PC-9 (cell line): ENCODE measurements at regions not wholly inside any gene's neighbourhood (a gene's known extent, or its start where the extent isn't known, plus 50 kb on each side); places are given as distances from the start of the nearest gene placed in this dataset.
"Not testable (repeated sequence)": the region's sequence is repeated elsewhere in the genome, so short reads cannot be mapped to it uniquely, and the experiment has no call there.

Experiments
- BruUV-seq: library from RNA; stranded (reverse); fragments of 400-500 nt; replicated peaks from 2 replicates; lab custom pipeline; 2021; lab: Mats Ljungman, UMichigan
- CTCF ChIA-PET: fragments of 300-600 bp; sonication (Branson Sonifier 250); formaldehyde crosslinking; loops from one replicate; lab custom pipeline; 2022; ENCODE audit warnings: antibody characterized with exemption; lab: Charles Lee
- POLR2A ChIA-PET: fragments of 300-600 bp; sonication (Branson Sonifier 250); formaldehyde crosslinking; loops from one replicate; lab custom pipeline; 2022; ENCODE audit warnings: antibody characterized with exemption; ENCODE audit not compliant: unreplicated experiment; lab: Charles Lee
- DNase-seq, 2 experiments: peaks; one replicate each; pipeline versions ENCODE4 v3.0.0 to v3.0.0-alpha.2; 2015 to 2022; ENCODE audit warnings: mixed read lengths in 1 of 2
- H2AFZ ChIP-seq: fragments of 200-600 bp; sonication (generic); 2 replicates; pipeline ENCODE4 v1.8.1; 2017; ENCODE audit warnings: antibody characterized with exemption
- H3F3A ChIP-seq: fragments of 200-600 bp; sonication (generic); 2 replicates; pipeline ENCODE4 v1.8.1; 2017; ENCODE audit warnings: antibody characterized with exemption, mild to moderate bottlenecking, low read depth; ENCODE audit not compliant: insufficient read depth
- H3K27ac ChIP-seq: fragments of 200-600 bp; sonication (generic); 2 replicates; pipeline ENCODE4 v1.6.1; 2016; ENCODE audit warnings: mixed run types
- H3K27me3 ChIP-seq: fragments of 200-600 bp; sonication (generic); 2 replicates; pipeline ENCODE4 v1.6.1; 2016; ENCODE audit warnings: low read depth, mixed run types; ENCODE audit not compliant: insufficient read depth
- H3K36me3 ChIP-seq: fragments of 200-600 bp; sonication (generic); 2 replicates; pipeline ENCODE4 v1.6.1; 2016; ENCODE audit warnings: low read depth, mixed run types
- H3K4me1 ChIP-seq: fragments of 200-600 bp; sonication (generic); replicated peaks from 2 replicates; pipeline ENCODE4 v1.6.1; 2016; ENCODE audit warnings: mixed run types; ENCODE audit not compliant: insufficient read depth
- H3K4me2 ChIP-seq: fragments of 200-600 bp; sonication (generic); 2 replicates; pipeline ENCODE4 v1.6.1; 2017; ENCODE audit warnings: mixed run types
- H3K4me3 ChIP-seq: fragments of 200-600 bp; sonication (generic); 2 replicates; pipeline ENCODE4 v1.6.1; 2016; ENCODE audit warnings: mixed run types
- H3K79me2 ChIP-seq: fragments of 200-600 bp; sonication (generic); 2 replicates; pipeline ENCODE4 v1.6.1; 2017; ENCODE audit warnings: low read depth, mixed run types
- H3K9me2 ChIP-seq: fragments of 200-600 bp; sonication (generic); 2 replicates; pipeline ENCODE4 v1.8.1; 2017; ENCODE audit warnings: mild to moderate bottlenecking; ENCODE audit not compliant: insufficient read depth
- H3K9me3 ChIP-seq: fragments of 200-600 bp; sonication (generic); 2 replicates; pipeline ENCODE4 v1.8.1; 2016; ENCODE audit warnings: low read depth; ENCODE audit not compliant: insufficient read depth
- H4K20me1 ChIP-seq: fragments of 200-600 bp; sonication (generic); 2 replicates; pipeline ENCODE4 v1.8.1; 2017; ENCODE audit not compliant: insufficient read depth
- CTCF ChIP-seq: fragments of 200-600 bp; sonication (generic); conservative IDR thresholded peaks from 2 replicates; pipeline ENCODE4 v1.6.1; 2017; ENCODE audit warnings: mixed run types, antibody characterized with exemption, mild to moderate bottlenecking, moderate library complexity
- EZH2 ChIP-seq: fragments of 200-600 bp; sonication (generic); IDR thresholded peaks from 2 replicates; pipeline ENCODE4 v1.8.0; 2017; ENCODE audit warnings: antibody characterized with exemption, low read depth
- intact Hi-C: fragments of 100-400 bp; cut with micrococcal nuclease; formaldehyde crosslinking; loops from one replicate; pipeline ENCODE4 v1.10.0; 2022; ENCODE audit not compliant: unreplicated experiment

- no peak overlapping the region for H3K4me2 ChIP-seq
- BruUV-seq = no TSS peak
- no peak overlapping the region for H3K27ac ChIP-seq
- H3K27me3 ChIP-seq = no peaks in the 10 kb centered on the region
- TF ChIP-seq EZH2 = no peak
- peak; percentile 40; the same call in 1 of the 2 replicates for TF ChIP-seq CTCF
- H2AFZ ChIP-seq = no peak overlapping the region
- ChIA-PET CTCF (no interaction called here), POLR2A (interaction anchor here (0.5 kb wide), 1 partner anchor 579 kb away, joined by 3 read pairs; no protein-coding TSS in a partner anchor)
- H3K36me3 ChIP-seq = no peaks in the 10 kb centered on the region
- no peaks in the 10 kb centered on the region for H3F3A ChIP-seq
- H3K9me3 ChIP-seq = no peaks in the 10 kb centered on the region
- H3K79me2 ChIP-seq = no peaks in the 10 kb centered on the region
- H3K9me2 ChIP-seq = no peaks in the 10 kb centered on the region
- no peaks in the 10 kb centered on the region for H3K4me1 ChIP-seq
- H3K4me3 ChIP-seq = no peak overlapping the region
- H4K20me1 ChIP-seq = no peaks in the 10 kb centered on the region
- intact Hi-C loops = loop anchor here (1.0 to 5.0 kb wide), 2 partner anchors 480 to 757 kb away; no protein-coding TSS in a partner anchor
- DNase-seq = no peak
These were observed 165.1 kb upstream of the TTC29 start for GRCh38 chr4:147110473-147111367.

- H3K9me2 ChIP-seq, H3F3A ChIP-seq, H3K4me2 ChIP-seq, H3K79me2 ChIP-seq, CTCF ChIA-PET, H3K4me1 ChIP-seq, H3K27me3 ChIP-seq, H3K9me3 ChIP-seq, POLR2A ChIA-PET, BruUV-seq, H4K20me1 ChIP-seq, H3K36me3 ChIP-seq, H3K4me3 ChIP-seq, H3K27ac ChIP-seq, H2AFZ ChIP-seq: not testable (repeated sequence)
- intact Hi-C loops = loop anchor here (5.0 kb wide), 1 partner anchor 755 kb away; no protein-coding TSS in a partner anchor
- peak in 1 of 2 experiments; percentile 4 for DNase-seq
These were observed 166.5 kb upstream of the TTC29 start for GRCh38 chr4:147112196-147112595.

GRCh38 chr4:147117431-147117830 lies 171.8 kb upstream of the TTC29 start:
- Histone ChIP-seq H3K79me2 (no peaks in the 10 kb centered on the region), H2AFZ (no peak overlapping the region), H4K20me1 (no peaks in the 10 kb centered on the region), H3K4me3 (no peak overlapping the region), H3K27me3 (no peaks in the 10 kb centered on the region), H3K4me1 (no peaks in the 10 kb centered on the region), H3K9me3 (no peaks in the 10 kb centered on the region), H3K27ac (no peak overlapping the region), H3K36me3 (no peaks in the 10 kb centered on the region), H3F3A (no peaks in the 10 kb centered on the region), H3K4me2 (no peak overlapping the region), H3K9me2 (no peaks in the 10 kb centered on the region)
- BruUV-seq = no TSS peak
- no peak for TF ChIP-seq EZH2
- no peak for TF ChIP-seq CTCF
- CTCF ChIA-PET = no interaction called here
- intact Hi-C loops = no loop called here
- no peak for DNase-seq
- POLR2A ChIA-PET = no interaction called here
